Left ventricle myocardium superior (tissue), 1 donor: ENCODE measurements at regions not wholly inside any gene's neighbourhood (a gene's known extent, or its start where the extent isn't known, plus 50 kb on each side); places are given as distances from the start of the nearest gene placed in this dataset.

Experiments used
- ATAC-seq: fragments of 200-7000 bp; cut with Tn5 transposase; one replicate; pipeline ENCODE4 v1.9.1; 2020; ENCODE audit warnings: mild to moderate bottlenecking, moderate library complexity
- DNase-seq: peaks from one replicate; pipeline ENCODE4 v3.0.0-alpha.2; 2020
- intact Hi-C: fragments of 100-400 bp; cut with micrococcal nuclease; formaldehyde crosslinking; loops from one replicate; pipeline ENCODE4 v1.11.0; 2022
- donor health status: DM: no; HTN: yes; CAD: no; lungs with severe emphysema.

GRCh38 chr17:73934696-73935095, 268.8 kb upstream of the RPL38 start:
- no peak for DNase-seq
- intact Hi-C loops: no loop called here
- ATAC-seq: no peak

GRCh38 chr17:73936908-73937627, 266.4 kb upstream of the RPL38 start:
- ATAC-seq (no peak), DNase-seq (no peak)
- intact Hi-C loops: no loop called here

GRCh38 chr17:73938706-73939105, 264.8 kb upstream of the RPL38 start:
- ATAC-seq (no peak), DNase-seq (no peak)
- intact Hi-C loops: no loop called here

- intact Hi-C loops: no loop called here
- DNase-seq (no peak), ATAC-seq (no peak)
These were observed 263.7 kb upstream of the RPL38 start for GRCh38 chr17:73939806-73940205.

- intact Hi-C loops: no loop called here
- DNase-seq (no peak), ATAC-seq (no peak)
These were observed 263.0 kb upstream of the RPL38 start for GRCh38 chr17:73940511-73940910.

- ATAC-seq: no peak
- intact Hi-C loops: no loop called here
- no peak for DNase-seq
These were observed 261.5 kb upstream of the RPL38 start for GRCh38 chr17:73941919-73942530.

- DNase-seq: no peak
- intact Hi-C loops: no loop called here
- no peak for ATAC-seq
These were observed 260.6 kb upstream of the RPL38 start for GRCh38 chr17:73942703-73943415.

- no peak for ATAC-seq
- no peak for DNase-seq
- intact Hi-C loops: no loop called here
These were observed 259.9 kb upstream of the RPL38 start for GRCh38 chr17:73943416-73944110.

- intact Hi-C loops: no loop called here
- DNase-seq: no peak
These were observed 259.1 kb upstream of the RPL38 start for GRCh38 chr17:73944366-73944765.

GRCh38 chr17:73947281-73947965, 256.1 kb upstream of the RPL38 start:
- ATAC-seq (no peak), DNase-seq (no peak)
- intact Hi-C loops: no loop called here

More at GRCh38 chr17:73944366-73944765, 259.1 kb upstream of the RPL38 start:
- no peak for ATAC-seq

GRCh38 chr17:73947966-73948355, 255.5 kb upstream of the RPL38 start:
- DNase-seq: no peak
- no peak for ATAC-seq
- intact Hi-C loops: no loop called here

GRCh38 chr17:73949903-73950592, 253.4 kb upstream of the RPL38 start:
- no peak for ATAC-seq
- intact Hi-C loops: no loop called here
- DNase-seq: no peak

- ATAC-seq (no peak), DNase-seq (no peak)
- intact Hi-C loops: no loop called here
These were observed 252.9 kb upstream of the RPL38 start for GRCh38 chr17:73950593-73950914.

- intact Hi-C loops: no loop called here
- no peak for ATAC-seq
- DNase-seq: no peak
These were observed 251.4 kb upstream of the RPL38 start for GRCh38 chr17:73952082-73952479.

GRCh38 chr17:73952480-73953205, 250.8 kb upstream of the RPL38 start:
- DNase-seq (peak; percentile 63), ATAC-seq (peak; percentile 83)
- intact Hi-C loops: no loop called here

- intact Hi-C loops: no loop called here
- DNase-seq (no peak), ATAC-seq (no peak)
These were observed 250.1 kb upstream of the RPL38 start for GRCh38 chr17:73953206-73954033.

GRCh38 chr17:73954951-73955350, 248.5 kb upstream of the RPL38 start:
- DNase-seq (no peak), ATAC-seq (no peak)
- intact Hi-C loops: no loop called here

- DNase-seq (no peak), ATAC-seq (no peak)
- intact Hi-C loops: no loop called here
These were observed 247.9 kb upstream of the RPL38 start for GRCh38 chr17:73955616-73956015.
